DND-41 (cell line): ENCODE measurements at regions not wholly inside any gene's neighbourhood (a gene's known extent, or its start where the extent isn't known, plus 50 kb on each side); places are given as distances from the start of the nearest gene placed in this dataset.

Experiments used
- EZH2 ChIP-seq: IDR thresholded peaks from 3 replicates; pipeline ENCODE4 v1.6.1; 2012; ENCODE audit warnings: borderline replicate concordance, low read depth, mild to moderate bottlenecking, moderate library complexity, low read length, inconsistent platforms; ENCODE audit not compliant: severe bottlenecking
- TF ChIP-seq, protein P1 (sequence below): IDR thresholded peaks from 2 replicates; pipeline ENCODE4 v1.5.1; 2012; ENCODE audit warnings: borderline replicate concordance, low read length, moderate library complexity, mild to moderate bottlenecking; ENCODE audit not compliant: poor library complexity, severe bottlenecking; ENCODE audit errors: extremely low read depth

GRCh38 chr13:76229281-76229680, 593.2 kb downstream of the LMO7 start:
- TF ChIP-seq, protein P1, sequence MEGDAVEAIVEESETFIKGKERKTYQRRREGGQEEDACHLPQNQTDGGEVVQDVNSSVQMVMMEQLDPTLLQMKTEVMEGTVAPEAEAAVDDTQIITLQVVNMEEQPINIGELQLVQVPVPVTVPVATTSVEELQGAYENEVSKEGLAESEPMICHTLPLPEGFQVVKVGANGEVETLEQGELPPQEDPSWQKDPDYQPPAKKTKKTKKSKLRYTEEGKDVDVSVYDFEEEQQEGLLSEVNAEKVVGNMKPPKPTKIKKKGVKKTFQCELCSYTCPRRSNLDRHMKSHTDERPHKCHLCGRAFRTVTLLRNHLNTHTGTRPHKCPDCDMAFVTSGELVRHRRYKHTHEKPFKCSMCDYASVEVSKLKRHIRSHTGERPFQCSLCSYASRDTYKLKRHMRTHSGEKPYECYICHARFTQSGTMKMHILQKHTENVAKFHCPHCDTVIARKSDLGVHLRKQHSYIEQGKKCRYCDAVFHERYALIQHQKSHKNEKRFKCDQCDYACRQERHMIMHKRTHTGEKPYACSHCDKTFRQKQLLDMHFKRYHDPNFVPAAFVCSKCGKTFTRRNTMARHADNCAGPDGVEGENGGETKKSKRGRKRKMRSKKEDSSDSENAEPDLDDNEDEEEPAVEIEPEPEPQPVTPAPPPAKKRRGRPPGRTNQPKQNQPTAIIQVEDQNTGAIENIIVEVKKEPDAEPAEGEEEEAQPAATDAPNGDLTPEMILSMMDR: no peak
- TF ChIP-seq EZH2: no peak
